Right cardiac atrium (tissue), 5 donors: ENCODE measurements at regions not wholly inside any gene's neighbourhood (a gene's known extent, or its start where the extent isn't known, plus 50 kb on each side); places are given as distances from the start of the nearest gene placed in this dataset.
"Not testable (repeated sequence)": the region's sequence is repeated elsewhere in the genome, so short reads cannot be mapped to it uniquely, and the experiment has no call there.

ENCODE experiments used
- ATAC-seq, 2 donors: fragments of 200-7000 bp; cut with Tn5 transposase; one replicate each; pipeline versions ENCODE4 v1.8.0 to v1.9.1; 2020; ENCODE audit warnings: moderate library complexity in 2 of 2, mild to moderate bottlenecking in 1 of 2
- DNase-seq, 3 donors: peaks; one replicate each; pipeline ENCODE4 v3.0.0-alpha.2; 2020
- H3K27ac ChIP-seq: one replicate; pipeline ENCODE4 v1.5.1; 2013; ENCODE audit warnings: mild to moderate bottlenecking, low read length, control low read depth, moderate library complexity
- H3K27me3 ChIP-seq: one replicate; pipeline ENCODE4 v1.6.1; 2013; ENCODE audit not compliant: control insufficient read depth, insufficient read depth
- H3K4me1 ChIP-seq: one replicate; pipeline ENCODE4 v1.6.1; 2013; ENCODE audit warnings: low read length; ENCODE audit not compliant: control insufficient read depth, insufficient read depth
- H3K4me3 ChIP-seq: one replicate; pipeline ENCODE4 v1.5.1; 2013; ENCODE audit warnings: low read length, control low read depth
- H3K9me3 ChIP-seq: one replicate; pipeline ENCODE4 v1.6.1; 2013; ENCODE audit warnings: low read length; ENCODE audit not compliant: control insufficient read depth
- WGBS: extraction: QIAGEN DNeasy Blood & Tissue Kit; methylation state at CpG from one replicate; pipeline ENCODE4 v1.1.7; 2013; 5-methylcytosine and 5-hydroxymethylcytosine counted together
- intact Hi-C, 4 donors: fragments of 100-400 bp; cut with DNase I; formaldehyde crosslinking; loops; one replicate each; pipeline versions ENCODE4 v1.11.0 to v1.14.0; 2022 to 2023
- donor health status: healthy with polysubstance abuse.
- donor health status: DM: no; HTN: yes; CAD: no.
- donor health status: DM: no; HTN: no; CAD: no.
- donor health status: DM: no; HTN: yes; CAD: no; lungs with severe emphysema.
- donor health status: DM: yes; HTN: yes; CAD: no.

- Histone ChIP-seq H3K4me3 (no peak overlapping the region), H3K27ac (no peak overlapping the region), H3K4me1 (no peaks in the 10 kb centered on the region), H3K9me3 (no peaks in the 10 kb centered on the region), H3K27me3 (no peaks in the 10 kb centered on the region)
- DNase-seq (no peak), ATAC-seq (no peak)
- intact Hi-C loops: no loop called here
- WGBS: 87% methylated on average over 41 of the region's 41 CpGs
Measured at GRCh38 chr12:38160318-38161122, 156.1 kb upstream of the ALG10B start.

- H3K27ac ChIP-seq: no peak overlapping the region
- H3K27me3 ChIP-seq: no peaks in the 10 kb centered on the region
- 89% methylated on average over 38 of the region's 38 CpGs for WGBS
- intact Hi-C loops: no loop called here
- no peaks in the 10 kb centered on the region for H3K4me1 ChIP-seq
- no peak overlapping the region for H3K4me3 ChIP-seq
- DNase-seq (peak in 1 of 3 donors; percentile 22), ATAC-seq (no peak)
- no peaks in the 10 kb centered on the region for H3K9me3 ChIP-seq
Measured at GRCh38 chr12:38161123-38162000, 155.2 kb upstream of the ALG10B start.

- Histone ChIP-seq H3K4me3 (no peak overlapping the region), H3K4me1 (no peaks in the 10 kb centered on the region), H3K27me3 (no peaks in the 10 kb centered on the region), H3K27ac (no peak overlapping the region), H3K9me3 (no peaks in the 10 kb centered on the region)
- intact Hi-C loops: no loop called here
- ATAC-seq: no peak
- WGBS: 91% methylated on average over 19 of the region's 19 CpGs
- peak in 1 of 3 donors; percentile 42 for DNase-seq
Measured at GRCh38 chr12:38162013-38162412, 154.6 kb upstream of the ALG10B start.

- H3K27ac ChIP-seq: no peak overlapping the region
- H3K27me3 ChIP-seq: no peaks in the 10 kb centered on the region
- no peak overlapping the region for H3K4me3 ChIP-seq
- WGBS: 91% methylated on average over 35 of the region's 35 CpGs
- ATAC-seq (no peak), DNase-seq (peak in 2 of 3 donors; percentile 28 to 31)
- intact Hi-C loops: no loop called here
- H3K9me3 ChIP-seq: no peaks in the 10 kb centered on the region
- no peaks in the 10 kb centered on the region for H3K4me1 ChIP-seq
Measured at GRCh38 chr12:38162708-38163441, 153.7 kb upstream of the ALG10B start.

- Histone ChIP-seq H3K4me1 (no peaks in the 10 kb centered on the region), H3K9me3 (no peaks in the 10 kb centered on the region), H3K27me3 (no peaks in the 10 kb centered on the region), H3K27ac (no peak overlapping the region), H3K4me3 (no peak overlapping the region)
- peak in 2 of 3 donors; percentile 35 to 43 for DNase-seq
- intact Hi-C loops: no loop called here
- no peak for ATAC-seq
- WGBS: 87% methylated on average over 28 of the region's 28 CpGs
Measured at GRCh38 chr12:38163442-38163801, 153.2 kb upstream of the ALG10B start.

- intact Hi-C loops: no loop called here
- Histone ChIP-seq H3K27me3 (no peaks in the 10 kb centered on the region), H3K27ac (no peak overlapping the region), H3K4me3 (no peak overlapping the region), H3K4me1 (no peaks in the 10 kb centered on the region), H3K9me3 (no peaks in the 10 kb centered on the region)
- 77% methylated on average over 2 of the region's 2 CpGs for WGBS
- ATAC-seq: no peak
- no peak for DNase-seq
Measured at GRCh38 chr12:38166225-38166624, 150.3 kb upstream of the ALG10B start.

- intact Hi-C loops: no loop called here
- WGBS: 81% methylated on average over 4 of the region's 4 CpGs
- ATAC-seq: no peak
Measured at GRCh38 chr12:38175538-38175937, 141.0 kb upstream of the ALG10B start.

GRCh38 chr12:38183617-38184016 is 133.0 kb upstream of the ALG10B start:
- WGBS: 52% methylated on average over 1 of the region's 1 CpG
- intact Hi-C loops, H3K27ac ChIP-seq, H3K27me3 ChIP-seq, H3K4me3 ChIP-seq, H3K9me3 ChIP-seq, ATAC-seq, H3K4me1 ChIP-seq, DNase-seq: not testable (repeated sequence)

More at GRCh38 chr12:38175538-38175937, 141.0 kb upstream of the ALG10B start:
- H3K9me3 ChIP-seq: no peaks in the 10 kb centered on the region
- no peak overlapping the region for H3K27ac ChIP-seq
- H3K4me3 ChIP-seq: no peak overlapping the region
- H3K27me3 ChIP-seq: no peaks in the 10 kb centered on the region
- DNase-seq: no peak
- H3K4me1 ChIP-seq: no peaks in the 10 kb centered on the region

- WGBS: 70% methylated on average over 1 of the region's 1 CpG
- ATAC-seq, H3K9me3 ChIP-seq, H3K4me1 ChIP-seq, DNase-seq, H3K27me3 ChIP-seq, intact Hi-C loops, H3K4me3 ChIP-seq, H3K27ac ChIP-seq: not testable (repeated sequence)
Measured at GRCh38 chr12:38197286-38197685, 119.3 kb upstream of the ALG10B start.

- no peaks in the 10 kb centered on the region for H3K27me3 ChIP-seq
- ATAC-seq (peak in 1 of 2 donors; percentile 45), DNase-seq (peak in 1 of 3 donors; percentile 23)
- no peaks in the 10 kb centered on the region for H3K9me3 ChIP-seq
- no peaks in the 10 kb centered on the region for H3K4me1 ChIP-seq
- intact Hi-C loops: no loop called here
- H3K4me3 ChIP-seq: no peak overlapping the region
- WGBS: 90% methylated on average over 41 of the region's 41 CpGs
- H3K27ac ChIP-seq: no peak overlapping the region
Measured at GRCh38 chr12:38201461-38202276, 114.9 kb upstream of the ALG10B start.
